GM13977 (cell line): ENCODE measurements at regions not wholly inside any gene's neighbourhood (a gene's known extent, or its start where the extent isn't known, plus 50 kb on each side); places are given as distances from the start of the nearest gene placed in this dataset.

Experiments used
- DNase-seq: peaks from one replicate; pipeline ENCODE4 v3.0.0; 2012; ENCODE audit warnings: low spot score
- in situ Hi-C: fragments of 300-500 bp; cut with MboI; formaldehyde crosslinking; loops from one replicate; pipeline ENCODE4 v1.12.0; 2022; ENCODE audit warnings: low sequenced_read_pairs, low pct_unique_long_range_greater_than_20kb, mixed read lengths, inconsistent platforms; ENCODE audit not compliant: unreplicated experiment
- TF ChIP-seq, protein P1 (sequence below): IDR thresholded peaks from 2 replicates; pipeline ENCODE4 v1.5.1; 2012; ENCODE audit warnings: mild to moderate bottlenecking, control low read depth; ENCODE audit not compliant: insufficient read depth; ENCODE audit errors: extremely low read depth, missing control alignments

DNA sequence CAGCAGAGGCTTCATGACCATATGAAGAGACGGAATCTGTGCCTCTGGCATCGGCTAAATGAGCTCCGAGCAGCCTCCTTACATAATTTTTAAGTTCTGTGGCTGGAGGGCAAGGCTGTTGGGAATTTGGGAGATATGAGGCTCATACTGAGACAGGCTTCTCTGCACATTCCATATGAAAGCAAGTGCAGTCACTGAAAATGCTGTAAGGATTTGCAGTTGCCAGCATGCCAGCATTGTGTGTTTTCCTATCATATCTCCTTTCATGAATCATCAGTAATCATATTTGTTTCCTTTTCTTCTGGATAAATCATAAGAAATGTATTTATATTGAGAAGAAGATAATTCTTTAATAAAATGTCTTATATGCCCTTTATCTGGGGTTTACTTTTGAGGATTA lies 775.4 kb downstream of the SEMA5A start:
- DNase-seq = no peak
- in situ Hi-C loops = no loop called here
- TF ChIP-seq, protein P1, sequence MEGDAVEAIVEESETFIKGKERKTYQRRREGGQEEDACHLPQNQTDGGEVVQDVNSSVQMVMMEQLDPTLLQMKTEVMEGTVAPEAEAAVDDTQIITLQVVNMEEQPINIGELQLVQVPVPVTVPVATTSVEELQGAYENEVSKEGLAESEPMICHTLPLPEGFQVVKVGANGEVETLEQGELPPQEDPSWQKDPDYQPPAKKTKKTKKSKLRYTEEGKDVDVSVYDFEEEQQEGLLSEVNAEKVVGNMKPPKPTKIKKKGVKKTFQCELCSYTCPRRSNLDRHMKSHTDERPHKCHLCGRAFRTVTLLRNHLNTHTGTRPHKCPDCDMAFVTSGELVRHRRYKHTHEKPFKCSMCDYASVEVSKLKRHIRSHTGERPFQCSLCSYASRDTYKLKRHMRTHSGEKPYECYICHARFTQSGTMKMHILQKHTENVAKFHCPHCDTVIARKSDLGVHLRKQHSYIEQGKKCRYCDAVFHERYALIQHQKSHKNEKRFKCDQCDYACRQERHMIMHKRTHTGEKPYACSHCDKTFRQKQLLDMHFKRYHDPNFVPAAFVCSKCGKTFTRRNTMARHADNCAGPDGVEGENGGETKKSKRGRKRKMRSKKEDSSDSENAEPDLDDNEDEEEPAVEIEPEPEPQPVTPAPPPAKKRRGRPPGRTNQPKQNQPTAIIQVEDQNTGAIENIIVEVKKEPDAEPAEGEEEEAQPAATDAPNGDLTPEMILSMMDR = no peak

DNA sequence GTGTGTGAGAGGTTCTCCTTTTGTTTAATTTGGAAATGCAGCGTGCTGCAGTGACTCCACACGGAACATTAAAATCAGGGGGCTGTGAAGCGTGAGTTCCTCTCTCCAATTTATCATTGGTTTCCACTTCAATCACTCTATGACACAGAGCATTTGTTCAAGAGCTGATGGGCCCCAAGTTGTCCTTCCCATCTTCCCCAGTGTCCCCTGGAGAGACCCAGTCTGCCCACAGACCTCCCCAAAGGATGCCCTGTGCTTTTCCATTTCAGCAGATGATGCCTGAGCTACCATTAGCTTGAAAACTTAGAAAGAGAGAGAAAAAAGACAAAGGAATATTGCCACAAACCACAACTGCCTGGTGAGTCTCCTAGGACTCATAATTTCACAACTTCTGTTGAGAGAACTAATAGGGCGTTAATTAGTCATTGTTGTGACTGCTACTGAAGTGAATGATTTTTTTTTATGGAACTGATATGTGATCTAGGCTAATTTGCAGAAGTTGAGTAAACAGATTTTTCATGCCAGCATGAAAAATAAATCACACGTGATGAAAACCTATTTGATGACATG lies 772.7 kb downstream of the SEMA5A start:
- in situ Hi-C loops = no loop called here
- TF ChIP-seq, protein P1 = no peak
- no peak for DNase-seq

DNA sequence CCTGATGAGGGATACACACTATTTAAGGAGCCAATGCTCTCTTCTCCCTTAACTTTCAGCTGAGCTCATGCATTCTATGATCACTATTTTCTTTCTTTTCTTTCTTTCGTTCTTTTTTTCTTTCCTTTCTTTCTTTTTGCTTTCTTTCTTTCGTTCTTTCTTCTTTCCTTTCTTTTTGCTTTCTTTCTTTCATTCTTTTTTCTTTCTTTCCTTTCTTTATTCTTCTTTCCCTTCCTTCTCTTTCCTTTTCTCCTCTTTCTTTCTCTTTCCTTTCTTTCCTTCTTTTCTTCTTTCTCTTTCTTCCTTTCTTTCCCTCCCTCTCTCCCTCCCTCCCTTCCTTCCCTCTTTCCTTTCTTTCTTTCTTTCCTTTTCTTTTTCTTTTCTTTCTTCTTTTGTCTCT lies 761.2 kb downstream of the SEMA5A start:
- DNase-seq = no peak
- in situ Hi-C loops = no loop called here
- TF ChIP-seq, protein P1 = no peak

DNA sequence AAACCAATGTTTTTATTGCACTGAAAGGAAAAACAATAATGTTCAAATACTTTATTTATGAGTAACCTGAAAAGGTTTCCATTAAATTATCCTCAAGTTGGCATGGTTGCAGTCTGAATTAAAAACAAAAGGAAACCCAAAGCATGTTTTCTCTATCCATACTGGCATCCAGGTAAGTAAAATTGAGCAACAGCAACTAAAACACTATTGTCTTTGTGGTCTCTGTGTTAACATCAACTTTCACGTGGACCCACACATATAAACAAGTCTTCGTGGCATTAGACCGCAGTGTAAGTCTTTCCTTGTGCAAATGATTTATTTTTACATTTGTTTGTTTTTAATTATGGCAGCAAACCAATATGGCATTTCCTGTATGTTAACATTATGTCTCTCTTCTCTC lies 757.6 kb downstream of the SEMA5A start:
- in situ Hi-C loops = no loop called here
- no peak for DNase-seq
- TF ChIP-seq, protein P1 = no peak

DNA sequence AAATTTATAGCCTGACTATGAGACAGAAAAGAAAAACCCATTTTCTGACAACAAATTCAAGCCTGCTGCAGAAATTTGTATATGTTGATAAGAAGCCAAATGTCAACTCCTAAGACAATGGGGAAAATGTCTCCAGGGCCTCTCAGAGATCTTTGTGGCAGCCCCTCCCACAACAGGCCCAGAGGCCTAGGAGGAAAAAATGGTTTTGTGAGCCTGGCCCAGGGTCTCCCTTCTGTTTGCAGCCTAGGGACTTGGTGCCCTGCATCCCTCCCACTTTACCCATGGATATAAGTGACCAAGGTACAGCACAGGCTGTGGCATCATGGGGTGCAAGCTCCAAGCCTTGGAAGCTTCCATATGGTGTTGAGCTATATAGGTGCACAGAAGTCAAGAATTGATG lies 740.2 kb downstream of the SEMA5A start:
- in situ Hi-C loops = no loop called here
- DNase-seq = no peak
- TF ChIP-seq, protein P1 = no peak

DNA sequence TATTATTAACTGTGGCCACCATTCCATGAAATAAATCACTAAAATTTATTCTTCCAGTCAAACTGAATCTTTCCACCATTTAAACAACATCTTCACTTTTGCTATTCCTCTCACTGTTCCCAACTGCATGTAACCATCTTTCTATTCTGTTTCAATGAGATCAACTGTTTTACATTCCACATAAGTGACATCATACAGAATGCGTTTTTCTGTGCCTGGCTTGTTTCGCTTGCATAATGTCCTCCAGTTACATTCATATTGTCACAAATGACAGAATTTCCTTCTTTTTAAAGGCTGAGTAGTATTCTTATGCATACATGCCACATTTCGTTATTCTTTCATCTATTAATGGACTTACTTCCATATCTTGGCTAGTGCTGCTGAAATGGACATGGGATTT lies 738.2 kb downstream of the SEMA5A start:
- TF ChIP-seq, protein P1 = no peak
- in situ Hi-C loops = no loop called here
- DNase-seq = no peak

DNA sequence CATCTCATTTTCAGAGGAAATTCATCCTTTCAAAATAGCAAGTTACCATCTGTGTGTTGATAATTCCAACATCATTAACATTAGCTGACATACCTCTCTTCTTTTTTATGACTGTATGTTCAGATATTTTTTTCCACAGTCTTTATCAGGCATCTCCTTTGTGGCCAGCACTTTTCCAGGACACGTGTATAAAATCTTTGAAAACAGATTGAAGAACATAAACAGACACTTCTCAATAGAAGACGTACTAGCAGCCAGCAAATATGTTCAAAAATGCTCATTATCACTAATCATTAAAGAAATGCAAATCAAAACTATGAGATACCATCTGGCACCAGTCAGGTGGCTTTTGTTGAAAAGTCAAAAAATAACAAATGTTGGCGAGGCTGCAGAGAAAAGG lies 734.3 kb downstream of the SEMA5A start:
- in situ Hi-C loops = no loop called here
- no peak for DNase-seq
- TF ChIP-seq, protein P1 = no peak
